ENCODE measurements at regions not wholly inside any gene's neighbourhood (a gene's known extent, or its start where the extent isn't known, plus 50 kb on each side); places are given as distances from the start of the nearest gene placed in this dataset.

GRCh38 chr5:136699651-136700050 lies 334.3 kb upstream of the TRPC7 start:
- DNase-seq (ENCODE audit: low read depth), result no peak
- TF ChIP-seq CTCF (IDR thresholded peaks at IDR 0.05; ENCODE audit: control insufficient read depth, extremely low read depth, insufficient read depth), result no peak
- no peak overlapping the region for H3K4me3 ChIP-seq (ENCODE audit: low read depth, low read length)

- no peak for TF ChIP-seq CTCF (IDR thresholded peaks at IDR 0.05; ENCODE audit: control insufficient read depth, extremely low read depth, insufficient read depth)
- H3K4me3 ChIP-seq (ENCODE audit: low read depth, low read length), result no peak overlapping the region
- no peak for DNase-seq (ENCODE audit: low read depth)
These were observed 333.6 kb upstream of the TRPC7 start for GRCh38 chr5:136698970-136699369.

DNA sequence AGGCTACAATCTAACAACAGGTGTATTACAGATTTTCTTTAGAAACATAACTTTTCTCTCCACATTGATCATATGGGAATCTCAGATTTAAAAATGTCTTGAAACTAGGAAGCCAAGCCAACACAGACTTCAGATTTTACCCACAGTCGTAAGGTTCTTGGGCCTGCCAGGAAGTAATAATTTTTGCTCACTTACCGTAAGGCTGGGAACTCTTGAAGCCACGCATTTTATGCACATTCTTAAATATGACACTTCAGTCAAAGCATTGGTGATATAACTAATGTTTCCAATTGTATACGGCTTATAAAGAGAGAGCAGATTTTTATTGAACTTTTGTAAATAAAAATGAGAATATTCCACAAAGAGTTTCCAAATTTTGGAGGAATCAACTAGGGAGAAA lies 328.9 kb upstream of the TRPC7 start:
- no peak for DNase-seq (ENCODE audit: low read depth)
- no peak for TF ChIP-seq CTCF (IDR thresholded peaks at IDR 0.05; ENCODE audit: control insufficient read depth, extremely low read depth, insufficient read depth)
- no peak overlapping the region for H3K4me3 ChIP-seq (ENCODE audit: low read depth, low read length)

DNA sequence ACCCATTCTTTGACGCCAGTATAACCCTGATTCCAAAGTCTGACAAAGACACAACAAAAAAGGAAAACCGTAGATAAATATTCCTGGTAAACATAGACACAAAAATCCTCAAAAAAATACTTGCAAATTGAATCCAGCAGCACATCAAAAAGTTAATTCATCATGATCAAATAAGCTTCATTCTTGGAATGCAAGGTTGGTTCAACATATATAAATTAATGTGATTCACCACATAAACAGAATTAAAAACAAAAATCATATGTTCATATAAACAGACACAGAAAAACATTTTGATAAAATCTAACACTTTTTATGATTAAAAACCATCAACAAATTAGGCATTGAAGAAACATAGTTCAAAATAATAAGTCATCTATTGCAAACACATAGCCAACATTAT lies 324.2 kb upstream of the TRPC7 start:
- no peak for TF ChIP-seq CTCF (IDR thresholded peaks at IDR 0.05; ENCODE audit: control insufficient read depth, extremely low read depth, insufficient read depth)
- DNase-seq (ENCODE audit: low read depth), result no peak
- H3K4me3 ChIP-seq (ENCODE audit: low read depth, low read length), result no peak overlapping the region

- DNase-seq (ENCODE audit: low read depth), result peak; percentile 6
- TF ChIP-seq CTCF (IDR thresholded peaks at IDR 0.05; ENCODE audit: control insufficient read depth, extremely low read depth, insufficient read depth), result peak; percentile 71
- H3K4me3 ChIP-seq (ENCODE audit: low read depth, low read length), result no peak overlapping the region
These were observed 321.0 kb upstream of the TRPC7 start for GRCh38 chr5:136686192-136686872.

- H3K4me3 ChIP-seq (ENCODE audit: low read depth, low read length), result no peak overlapping the region
- no peak for TF ChIP-seq CTCF (IDR thresholded peaks at IDR 0.05; ENCODE audit: control insufficient read depth, extremely low read depth, insufficient read depth)
- no peak for DNase-seq (ENCODE audit: low read depth)
These were observed 317.6 kb upstream of the TRPC7 start for GRCh38 chr5:136682986-136683385.

GRCh38 chr5:136679233-136679632 lies 313.9 kb upstream of the TRPC7 start:
- TF ChIP-seq CTCF (IDR thresholded peaks at IDR 0.05; ENCODE audit: control insufficient read depth, extremely low read depth, insufficient read depth), result no peak
- DNase-seq (ENCODE audit: low read depth), result no peak

More at GRCh38 chr5:136679233-136679632, 313.9 kb upstream of the TRPC7 start:
- no peak overlapping the region for H3K4me3 ChIP-seq (ENCODE audit: low read depth, low read length)

Measured in LNCaP clone FGC (cell line).